Suppressor macrophage treated with lipopolysaccharide for 1 hour (primary cell): ENCODE measurements at regions not wholly inside any gene's neighbourhood (a gene's known extent, or its start where the extent isn't known, plus 50 kb on each side); places are given as distances from the start of the nearest gene placed in this dataset.

Source experiments
- DNase-seq, 3 donors: peaks; one replicate each; pipeline ENCODE4 v3.0.0-alpha.2; 2020 to 2022

DNA sequence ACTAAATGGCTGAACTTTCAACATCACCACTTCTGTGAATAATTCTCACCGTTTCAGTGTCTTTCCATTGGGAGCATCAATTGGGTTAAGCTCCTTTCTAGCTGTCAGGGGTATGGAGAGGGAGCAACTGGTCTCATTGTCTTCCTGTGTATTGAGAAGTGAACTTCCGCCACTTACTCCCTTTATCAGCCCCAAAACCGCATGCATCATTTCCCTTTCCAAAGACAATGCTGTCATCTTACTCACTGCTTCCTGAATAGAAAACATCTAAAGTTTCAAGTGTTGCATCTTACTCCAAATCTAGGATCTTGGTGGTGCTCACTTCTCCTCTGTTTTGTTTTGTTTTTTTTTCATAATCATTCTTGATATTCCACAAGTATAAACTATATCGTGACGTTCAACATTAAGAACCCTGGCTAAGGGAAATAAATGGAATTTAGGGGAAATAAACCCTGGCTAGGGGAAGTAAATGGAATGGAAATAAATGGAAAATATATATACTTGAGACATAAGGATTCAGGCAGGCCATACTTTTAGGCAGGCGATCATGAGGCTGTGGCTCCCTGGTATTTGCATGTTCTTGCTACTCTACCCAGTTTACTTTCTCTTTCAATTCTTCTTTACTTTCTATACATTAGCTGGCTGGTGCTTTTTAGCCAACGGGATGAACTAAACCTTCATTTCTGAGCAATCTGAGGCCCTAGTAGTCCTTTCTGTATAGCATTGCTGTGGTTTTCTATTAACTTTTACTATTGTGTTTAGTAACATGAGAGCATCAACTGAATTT lies 371.9 kb downstream of the BMPER start:
- no peak for DNase-seq

DNA sequence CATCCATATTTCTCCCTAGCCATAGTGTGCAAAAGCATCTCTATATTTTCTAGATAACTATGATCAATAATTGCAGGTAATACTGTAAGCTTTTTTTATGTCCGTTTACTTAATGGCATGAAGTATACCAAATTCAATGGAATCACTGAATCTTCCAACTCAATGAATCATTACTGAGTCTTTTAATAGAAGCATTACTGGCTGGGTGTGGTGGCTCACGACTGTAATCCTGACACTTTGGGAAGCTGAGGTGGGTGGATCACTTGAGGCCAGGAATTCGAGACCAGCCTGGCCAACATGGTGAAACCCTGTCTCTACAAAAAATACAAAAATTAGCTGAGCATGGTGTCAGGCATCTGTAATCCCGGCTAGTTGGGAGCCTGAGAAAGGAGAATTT lies 372.5 kb downstream of the BMPER start:
- no peak for DNase-seq

GRCh38 chr7:34281260-34281659 lies 375.9 kb downstream of the BMPER start:
- DNase-seq = no peak

DNA sequence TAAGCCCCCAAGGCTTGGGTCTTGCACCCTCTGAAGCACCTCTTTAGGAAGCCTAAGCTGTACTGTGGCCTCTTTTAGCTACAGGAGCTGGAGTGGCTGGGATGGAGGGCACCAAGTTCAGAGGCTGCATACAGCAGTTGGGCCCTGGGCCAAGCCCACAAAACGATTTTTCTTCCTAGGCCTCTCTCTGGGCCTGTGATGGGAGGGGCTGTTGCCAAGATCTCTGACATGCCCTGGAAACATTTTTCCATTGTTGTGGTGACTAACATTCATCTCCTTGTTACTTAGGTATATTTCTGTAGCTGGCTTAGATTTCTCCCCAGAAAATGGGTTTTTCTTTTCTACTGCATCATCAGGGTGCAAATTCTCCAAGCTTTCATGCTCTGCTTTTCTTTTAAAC lies 375.7 kb upstream of the NPSR1 start:
- DNase-seq = no peak

- DNase-seq = no peak
These were observed 361.4 kb upstream of the NPSR1 start for GRCh38 chr7:34296663-34297062.

DNA sequence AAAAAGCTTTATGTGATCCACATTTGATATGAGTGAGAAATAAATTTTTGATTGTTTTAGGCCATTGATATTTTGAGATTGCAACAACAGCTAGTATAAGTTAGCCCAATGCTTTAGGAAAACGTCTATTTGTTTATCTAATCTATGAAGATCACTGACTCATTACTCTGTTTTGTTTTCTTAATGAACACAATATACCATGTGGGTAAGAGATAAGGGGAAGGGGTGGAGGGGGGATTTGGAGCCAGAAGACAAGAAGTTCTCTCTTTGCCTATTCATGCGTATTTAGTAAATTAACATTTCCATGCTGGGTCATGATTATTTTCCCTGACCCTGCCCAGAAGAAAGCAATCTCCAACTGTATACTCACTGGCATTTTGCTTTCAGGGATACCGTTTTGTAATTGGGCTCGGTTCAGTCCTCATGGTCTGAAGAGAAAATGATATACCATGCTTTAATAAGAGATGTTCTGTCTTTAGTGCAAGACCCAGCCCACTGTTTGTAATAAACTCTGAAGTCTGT lies 359.5 kb upstream of the NPSR1 start:
- DNase-seq = no peak

GRCh38 chr7:34299066-34299465 lies 359.0 kb upstream of the NPSR1 start:
- DNase-seq = no peak

GRCh38 chr7:34307540-34307939 lies 350.5 kb upstream of the NPSR1 start:
- no peak for DNase-seq

GRCh38 chr7:34308595-34308994 lies 349.4 kb upstream of the NPSR1 start:
- DNase-seq = no peak

GRCh38 chr7:34309116-34309515 lies 348.9 kb upstream of the NPSR1 start:
- no peak for DNase-seq

DNA sequence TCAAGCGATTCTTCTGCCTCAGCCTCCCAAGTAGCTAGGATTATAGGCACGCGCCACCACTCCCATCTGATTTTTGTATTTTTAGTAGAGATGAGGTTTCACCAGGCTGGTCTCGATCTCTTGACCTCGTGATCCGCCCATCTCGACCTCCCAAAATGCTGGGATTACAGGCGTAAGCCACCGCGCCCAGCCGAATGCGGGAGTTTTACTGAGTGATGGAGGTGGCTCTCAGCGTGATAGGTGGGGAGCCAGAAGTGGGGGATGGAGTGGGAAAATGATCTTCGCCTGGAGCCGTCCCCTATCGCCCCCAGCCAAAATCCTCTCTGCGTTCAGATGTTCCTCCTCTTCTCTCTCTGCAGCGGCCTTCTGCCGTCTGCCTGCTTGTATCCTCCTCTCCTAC lies 348.4 kb upstream of the NPSR1 start:
- DNase-seq = no peak

- DNase-seq = no peak
These were observed 346.4 kb upstream of the NPSR1 start for GRCh38 chr7:34311591-34311990.

GRCh38 chr7:34312624-34313023 lies 345.4 kb upstream of the NPSR1 start:
- DNase-seq = no peak

- no peak for DNase-seq
These were observed 344.7 kb upstream of the NPSR1 start for GRCh38 chr7:34313289-34313688.

DNA sequence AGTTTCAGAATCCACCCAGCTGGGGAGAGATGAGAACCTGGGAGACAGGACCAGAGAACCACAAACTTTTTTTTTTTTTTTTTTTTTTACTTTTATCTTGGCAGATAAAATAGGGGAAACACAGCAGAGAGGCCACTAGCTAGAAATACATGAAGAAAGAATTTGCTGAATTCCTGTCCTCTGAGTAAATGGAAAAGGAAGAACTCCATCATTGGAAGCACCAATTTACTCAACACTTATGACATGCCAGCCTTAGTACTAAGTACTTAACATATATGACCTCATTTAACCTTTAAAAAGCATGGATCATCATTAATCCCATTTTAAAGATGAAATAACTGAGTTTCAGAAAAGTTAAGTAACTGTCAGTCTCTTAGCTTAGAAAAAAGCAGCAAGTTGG lies 343.0 kb upstream of the NPSR1 start:
- DNase-seq = no peak

- DNase-seq = no peak
These were observed 341.0 kb upstream of the NPSR1 start for GRCh38 chr7:34317039-34317438.

- DNase-seq = no peak
These were observed 337.6 kb upstream of the NPSR1 start for GRCh38 chr7:34320412-34320811.

DNA sequence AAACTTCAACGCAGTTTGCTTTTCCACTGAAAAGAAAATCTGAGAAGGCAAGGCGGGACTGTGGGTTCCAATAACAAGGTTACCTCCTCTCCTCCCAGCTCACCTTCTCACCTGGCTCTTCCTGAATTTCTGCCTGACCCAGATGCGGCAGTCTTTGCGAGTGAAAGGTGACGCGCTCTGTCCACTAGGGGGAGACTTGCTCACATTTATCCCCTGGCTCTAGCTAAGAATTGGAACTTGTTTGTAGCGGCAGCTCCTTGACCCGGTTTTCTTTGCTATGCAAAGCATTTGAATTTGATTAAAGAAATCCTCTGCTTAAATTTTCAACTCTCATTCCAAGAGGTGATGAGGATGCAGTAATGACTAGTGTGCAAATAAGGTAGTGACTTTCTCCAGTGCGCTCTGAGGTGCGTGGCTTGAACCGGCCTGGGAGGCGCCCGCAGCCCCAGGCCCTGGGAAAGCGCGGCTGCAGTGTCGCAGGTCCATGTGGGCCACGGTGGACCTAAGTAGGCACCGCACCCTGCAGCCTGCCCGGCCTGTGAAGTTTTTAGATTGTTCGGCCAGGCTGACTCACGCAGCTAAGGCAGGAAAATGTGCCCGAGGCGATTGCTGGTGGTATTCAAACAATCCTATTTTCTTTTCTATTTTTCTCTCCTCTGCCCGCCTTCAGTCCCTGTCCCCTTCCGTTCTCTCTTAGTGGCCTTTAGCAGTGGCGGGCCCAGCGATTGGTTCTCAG lies 336.9 kb upstream of the NPSR1 start:
- peak; percentile 36 to 46 (median 45) for DNase-seq

GRCh38 chr7:34322841-34323240 lies 335.2 kb upstream of the NPSR1 start:
- DNase-seq = no peak

DNA sequence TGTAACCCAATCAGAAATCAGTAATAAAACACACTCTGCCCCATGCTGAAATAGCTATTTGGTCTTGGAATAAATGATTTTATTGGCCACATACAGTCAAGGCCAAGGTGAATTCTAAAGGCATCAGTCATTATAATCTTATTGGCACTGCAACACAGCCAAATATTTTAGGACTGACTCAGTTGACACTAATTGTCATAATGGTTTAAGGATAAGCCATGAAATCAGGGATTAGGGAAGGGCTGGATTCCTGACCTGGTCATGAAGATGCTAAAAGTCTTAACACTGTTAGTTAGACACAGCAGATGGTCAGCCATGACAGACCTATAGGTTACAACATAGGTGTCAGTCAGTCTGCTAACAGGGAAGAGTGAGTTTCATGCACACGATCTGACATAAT lies 330.3 kb upstream of the NPSR1 start:
- DNase-seq = no peak

- no peak for DNase-seq
These were observed 327.7 kb upstream of the NPSR1 start for GRCh38 chr7:34330308-34330707.

DNA sequence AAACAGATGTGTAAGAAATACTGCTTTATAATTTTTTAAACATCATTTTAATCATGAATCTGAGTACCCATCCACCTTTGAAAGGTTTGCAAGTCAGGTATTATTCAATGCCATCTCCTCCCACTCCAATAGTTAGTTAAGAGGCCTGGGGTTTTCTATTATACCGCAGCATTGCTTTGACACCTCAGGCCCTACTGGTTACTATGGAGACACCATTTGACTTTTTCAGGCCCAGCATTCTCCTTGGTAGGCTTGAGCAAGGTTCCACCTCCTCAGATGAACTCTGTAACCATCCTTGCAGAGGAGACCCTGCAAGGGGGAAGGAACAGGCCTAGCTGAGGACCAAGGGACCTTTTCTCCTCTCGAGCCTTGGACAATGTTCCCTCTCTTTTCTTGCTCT lies 326.9 kb upstream of the NPSR1 start:
- no peak for DNase-seq

- no peak for DNase-seq
These were observed 326.0 kb upstream of the NPSR1 start for GRCh38 chr7:34332006-34332405.

DNA sequence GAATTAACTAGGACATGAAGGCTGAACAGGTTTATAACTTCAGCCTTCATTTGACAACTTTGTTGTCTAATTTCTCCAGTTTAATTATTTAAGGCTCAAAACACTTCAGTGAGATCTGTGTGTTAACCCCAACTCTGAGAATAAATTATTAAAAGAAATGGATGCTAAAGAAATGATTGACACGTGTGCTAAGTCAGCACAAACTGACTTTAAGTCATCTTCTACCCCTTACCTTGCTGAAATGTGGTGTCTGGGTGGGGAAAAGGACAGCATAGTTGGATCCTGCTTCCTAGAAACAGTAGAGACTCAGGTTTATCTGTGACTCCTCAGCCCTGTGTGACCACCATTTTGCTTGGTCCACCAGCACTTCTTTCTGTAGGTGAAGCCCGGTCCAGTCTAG lies 324.8 kb upstream of the NPSR1 start:
- DNase-seq = no peak
